Thyroid gland (tissue), 4 donors: ENCODE measurements at regions not wholly inside any gene's neighbourhood (a gene's known extent, or its start where the extent isn't known, plus 50 kb on each side); places are given as distances from the start of the nearest gene placed in this dataset.

Source experiments
- DNase-seq, 2 donors: peaks; one replicate each; pipeline ENCODE4 v3.0.0-alpha.2; 2019
- H3K27ac ChIP-seq, 3 donors: fragments of 200-600 bp; sonication (generic); 1 replicate in 2 of 3; 2 replicates in 1 of 3; pipeline ENCODE4 v1.5.1; 2016 to 2019; ENCODE audit warnings: mild to moderate bottlenecking in 1 of 3, moderate library complexity in 1 of 3
- H3K27me3 ChIP-seq: fragments of 200-600 bp; sonication (generic); one replicate; pipeline ENCODE4 v1.5.1; 2019
- H3K36me3 ChIP-seq, 2 donors: fragments of 200-600 bp; sonication (generic); one replicate each; pipeline ENCODE4 v1.5.1; 2016 to 2019
- H3K4me1 ChIP-seq, 2 donors: fragments of 200-600 bp; sonication (generic); one replicate each; pipeline ENCODE4 v1.5.1; 2017 to 2019
- H3K4me3 ChIP-seq, 3 donors: fragments of 200-600 bp; sonication (generic); replicated peaks in 1 of 3; 1 replicate in 2 of 3; 2 replicates in 1 of 3; pipeline ENCODE4 v1.5.1; 2016; ENCODE audit warnings: mild to moderate bottlenecking in 1 of 3
- H3K9me3 ChIP-seq: fragments of 200-600 bp; sonication (generic); one replicate; pipeline ENCODE4 v1.5.1; 2017
- POLR2A ChIP-seq, 2 donors: fragments of 450-650 bp; IDR thresholded peaks; one replicate each; pipeline ENCODE4 v1.6.1; 2017; ENCODE audit warnings: antibody characterized with exemption in 2 of 2, mild to moderate bottlenecking in 2 of 2, moderate library complexity in 1 of 2
- WGBS, 2 donors: methylation state at CpG; one replicate each; pipeline ENCODE4 v1.1.5; 2017; 5-methylcytosine and 5-hydroxymethylcytosine counted together
- intact Hi-C: fragments of 100-400 bp; cut with DNase I; formaldehyde crosslinking; loops from one replicate; pipeline ENCODE4 v1.15.1; 2023
- TF ChIP-seq, protein P1 (sequence below), 6 experiments: fragments of 200-600 bp in 3 of 6; fragments of 450-650 bp in 3 of 6; sonication (generic) in 3 of 6; IDR thresholded peaks; one replicate each; pipeline ENCODE4 v1.5.1; 2016 to 2019; ENCODE audit warnings: antibody characterized with exemption in 6 of 6, mild to moderate bottlenecking in 2 of 6, inconsistent platforms in 1 of 6, moderate library complexity in 1 of 6

DNA sequence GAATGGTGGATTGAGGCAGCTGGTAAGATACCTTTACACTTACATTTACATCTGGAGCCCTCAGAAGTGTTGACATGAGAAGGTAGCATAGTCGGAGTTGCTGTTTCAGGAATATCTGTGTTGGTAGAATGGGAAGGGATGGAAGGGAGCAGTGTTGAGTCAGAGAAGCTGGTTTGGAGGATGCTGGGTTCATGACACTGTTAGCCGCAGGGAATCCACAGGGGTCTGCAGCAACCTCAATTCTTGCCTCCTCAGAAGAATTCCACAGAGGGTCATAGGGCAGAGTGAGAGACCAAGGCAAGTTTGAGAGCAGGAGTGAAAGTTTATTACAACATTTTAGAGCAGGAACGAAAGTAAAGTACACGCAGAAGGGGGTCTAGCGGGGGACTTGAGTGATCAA is 536.8 kb downstream of the QKI start:
- TF ChIP-seq, protein P1, sequence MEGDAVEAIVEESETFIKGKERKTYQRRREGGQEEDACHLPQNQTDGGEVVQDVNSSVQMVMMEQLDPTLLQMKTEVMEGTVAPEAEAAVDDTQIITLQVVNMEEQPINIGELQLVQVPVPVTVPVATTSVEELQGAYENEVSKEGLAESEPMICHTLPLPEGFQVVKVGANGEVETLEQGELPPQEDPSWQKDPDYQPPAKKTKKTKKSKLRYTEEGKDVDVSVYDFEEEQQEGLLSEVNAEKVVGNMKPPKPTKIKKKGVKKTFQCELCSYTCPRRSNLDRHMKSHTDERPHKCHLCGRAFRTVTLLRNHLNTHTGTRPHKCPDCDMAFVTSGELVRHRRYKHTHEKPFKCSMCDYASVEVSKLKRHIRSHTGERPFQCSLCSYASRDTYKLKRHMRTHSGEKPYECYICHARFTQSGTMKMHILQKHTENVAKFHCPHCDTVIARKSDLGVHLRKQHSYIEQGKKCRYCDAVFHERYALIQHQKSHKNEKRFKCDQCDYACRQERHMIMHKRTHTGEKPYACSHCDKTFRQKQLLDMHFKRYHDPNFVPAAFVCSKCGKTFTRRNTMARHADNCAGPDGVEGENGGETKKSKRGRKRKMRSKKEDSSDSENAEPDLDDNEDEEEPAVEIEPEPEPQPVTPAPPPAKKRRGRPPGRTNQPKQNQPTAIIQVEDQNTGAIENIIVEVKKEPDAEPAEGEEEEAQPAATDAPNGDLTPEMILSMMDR (IDR thresholded peaks at IDR 0.05): no peak
- TF ChIP-seq POLR2A (IDR thresholded peaks at IDR 0.05): no peak
- intact Hi-C loops: no loop called here
- no peaks in the 10 kb centered on the region for H3K36me3 ChIP-seq
- H3K27me3 ChIP-seq: no peaks in the 10 kb centered on the region
- H3K4me1 ChIP-seq: peaks cover 0 to 5% of the 10 kb centered on the region in 2 donors
- no peaks in the 10 kb centered on the region for H3K9me3 ChIP-seq
- no peak overlapping the region for H3K27ac ChIP-seq
- DNase-seq: no peak
- no peak overlapping the region for H3K4me3 ChIP-seq
- WGBS, 2 donors: 77 to 90% methylated on average over 5 of the region's 5 CpGs

GRCh38 chr6:163950159-163950558 is 535.6 kb downstream of the QKI start:
- no peak for DNase-seq
- no peaks in the 10 kb centered on the region for H3K27me3 ChIP-seq
- H3K27ac ChIP-seq: no peak overlapping the region
- H3K9me3 ChIP-seq: no peaks in the 10 kb centered on the region
- H3K4me1 ChIP-seq: no peaks in the 10 kb centered on the region
- H3K36me3 ChIP-seq: no peaks in the 10 kb centered on the region
- intact Hi-C loops: no loop called here
- H3K4me3 ChIP-seq: no peak overlapping the region
- TF ChIP-seq POLR2A (IDR thresholded peaks at IDR 0.05): no peak
- TF ChIP-seq, protein P1 (IDR thresholded peaks at IDR 0.05): no peak
- 87 to 89% methylated on average over 3 of the region's 3 CpGs for WGBS, 2 donors

DNA sequence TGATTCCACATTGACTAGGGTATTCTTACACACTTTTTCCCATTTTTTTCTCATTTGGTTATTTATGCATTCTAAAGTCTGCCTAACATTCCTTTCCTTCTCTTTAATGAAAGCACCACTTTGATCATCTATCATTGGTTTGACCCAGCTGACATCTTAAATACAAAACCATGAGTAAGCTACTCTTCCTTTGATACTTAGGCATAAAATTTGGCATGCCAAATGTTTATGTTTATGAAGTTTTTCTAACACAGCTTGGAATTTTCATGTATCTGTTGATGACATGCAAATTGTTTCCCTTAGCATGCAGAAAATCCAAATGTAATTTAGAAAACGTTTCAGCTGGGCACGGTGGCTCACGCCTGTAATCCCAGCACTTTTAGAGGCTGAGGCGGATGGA is 534.9 kb downstream of the QKI start:
- TF ChIP-seq, protein P1 (IDR thresholded peaks at IDR 0.05): no peak
- no peak for TF ChIP-seq POLR2A (IDR thresholded peaks at IDR 0.05)
- WGBS, 2 donors: 88% methylated on average over 4 of the region's 4 CpGs
- no peak for DNase-seq
- H3K36me3 ChIP-seq: no peaks in the 10 kb centered on the region
- intact Hi-C loops: no loop called here
- peaks cover 0 to 5% of the 10 kb centered on the region in 2 donors for H3K4me1 ChIP-seq
- H3K4me3 ChIP-seq: no peak overlapping the region
- no peaks in the 10 kb centered on the region for H3K9me3 ChIP-seq
- H3K27me3 ChIP-seq: no peaks in the 10 kb centered on the region
- H3K27ac ChIP-seq: no peak overlapping the region

GRCh38 chr6:163948250-163948649 is 533.7 kb downstream of the QKI start:
- no peaks in the 10 kb centered on the region for H3K27me3 ChIP-seq
- peaks cover 0 to 12% of the 10 kb centered on the region in 2 donors for H3K4me1 ChIP-seq
- intact Hi-C loops: no loop called here
- no peak overlapping the region for H3K4me3 ChIP-seq
- no peaks in the 10 kb centered on the region for H3K9me3 ChIP-seq
- no peak for TF ChIP-seq POLR2A (IDR thresholded peaks at IDR 0.05)
- TF ChIP-seq, protein P1 (IDR thresholded peaks at IDR 0.05): no peak
- WGBS, 2 donors: 87 to 90% methylated on average over 5 of the region's 5 CpGs
- no peak overlapping the region for H3K27ac ChIP-seq
- H3K36me3 ChIP-seq: no peaks in the 10 kb centered on the region
- no peak for DNase-seq

DNA sequence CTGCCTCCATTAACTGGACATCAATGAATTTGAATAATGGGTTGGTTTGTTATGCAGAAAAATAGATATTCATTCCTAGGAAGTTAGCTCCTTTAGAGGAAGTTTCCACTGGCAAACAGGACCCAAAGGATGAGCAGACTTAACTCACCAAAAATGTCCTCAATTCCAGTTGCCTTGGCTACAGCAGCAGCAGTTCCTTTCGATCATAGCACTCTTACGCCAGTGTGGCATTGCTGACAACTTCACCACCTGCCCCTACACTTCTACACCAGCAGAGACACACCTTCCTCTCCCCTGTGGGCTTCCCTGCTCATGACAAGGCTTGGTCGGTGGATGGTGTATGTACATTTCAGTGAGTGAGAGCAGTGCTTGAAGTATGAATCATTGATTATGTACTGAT is 532.8 kb downstream of the QKI start:
- Histone ChIP-seq H3K27ac (no peak overlapping the region), H3K4me3 (no peak overlapping the region), H3K36me3 (no peaks in the 10 kb centered on the region), H3K4me1 (peaks cover 0 to 12% of the 10 kb centered on the region in 2 donors), H3K9me3 (no peaks in the 10 kb centered on the region), H3K27me3 (no peaks in the 10 kb centered on the region)
- intact Hi-C loops: no loop called here
- TF ChIP-seq, protein P1 (IDR thresholded peaks at IDR 0.05): no peak
- TF ChIP-seq POLR2A (IDR thresholded peaks at IDR 0.05): no peak
- DNase-seq: no peak
- WGBS, 2 donors: 91 to 98% methylated on average over 3 of the region's 3 CpGs
